NB4 (cell line): ENCODE measurements at regions not wholly inside any gene's neighbourhood (a gene's known extent, or its start where the extent isn't known, plus 50 kb on each side); places are given as distances from the start of the nearest gene placed in this dataset.

Experiments
- CTCF ChIP-seq: IDR thresholded peaks from one replicate; pipeline ENCODE4 v1.5.1; 2012; ENCODE audit warnings: low read depth, low read length
- POLR2A ChIP-seq: IDR thresholded peaks from 2 replicates; pipeline ENCODE4 v1.6.1; 2011; ENCODE audit warnings: mild to moderate bottlenecking; ENCODE audit not compliant: insufficient read length; ENCODE audit errors: extremely low read depth

GRCh38 chrX:43239356-43239755 is 416.7 kb upstream of the MAOA start:
- TF ChIP-seq POLR2A (no peak), CTCF (no peak)
